GM12892 (cell line): ENCODE measurements at regions not wholly inside any gene's neighbourhood (a gene's known extent, or its start where the extent isn't known, plus 50 kb on each side); places are given as distances from the start of the nearest gene placed in this dataset.

Experiments used
- POLR2A ChIP-seq: IDR thresholded peaks from 2 replicates; pipeline ENCODE4 v1.6.1; 2011; ENCODE audit warnings: low read depth, low read length, control low read depth
- POLR2AphosphoS5 ChIP-seq: IDR thresholded peaks from 2 replicates; pipeline ENCODE4 v1.6.1; 2011; ENCODE audit warnings: low read depth, low read length, control low read depth

GRCh38 chr7:138350701-138351357, 109.2 kb upstream of the TRIM24 start:
- TF ChIP-seq POLR2AphosphoS5 (no peak), POLR2A (no peak)
